PFSK-1 (cell line): ENCODE measurements at regions not wholly inside any gene's neighbourhood (a gene's known extent, or its start where the extent isn't known, plus 50 kb on each side); places are given as distances from the start of the nearest gene placed in this dataset.

Experiments
- FOXP2 ChIP-seq: optimal IDR thresholded peaks from 2 replicates; pipeline ENCODE3; 2011; ENCODE audit warnings: borderline replicate concordance, control low read depth, inconsistent platforms; ENCODE audit not compliant: insufficient read depth; ENCODE audit errors: extremely low read length, extremely low read depth
- POLR2AphosphoS5 ChIP-seq: IDR thresholded peaks from 2 replicates; pipeline ENCODE4 v1.6.1; 2012; ENCODE audit warnings: low read depth, mild to moderate bottlenecking, control low read depth, low read length, moderate library complexity
- REST ChIP-seq, 2 experiments: IDR thresholded peaks; 2 replicates each; pipeline versions ENCODE4 v1.6.1 to v1.8.0; 2011 to 2012; ENCODE audit warnings: low read depth in 2 of 2, low read length in 2 of 2, control low read depth in 1 of 2, inconsistent platforms in 1 of 2, mild to moderate bottlenecking in 1 of 2, moderate library complexity in 1 of 2; ENCODE audit not compliant: insufficient read depth in 1 of 2
- SIN3A ChIP-seq: IDR thresholded peaks from 2 replicates; pipeline ENCODE4 v1.6.1; 2012; ENCODE audit warnings: mild to moderate bottlenecking, low read length, moderate library complexity, borderline replicate concordance; ENCODE audit not compliant: insufficient read depth
- TAF1 ChIP-seq: IDR thresholded peaks from 2 replicates; pipeline ENCODE4 v1.6.1; 2012; ENCODE audit warnings: low read length, control low read depth, borderline replicate concordance; ENCODE audit not compliant: insufficient read depth

DNA sequence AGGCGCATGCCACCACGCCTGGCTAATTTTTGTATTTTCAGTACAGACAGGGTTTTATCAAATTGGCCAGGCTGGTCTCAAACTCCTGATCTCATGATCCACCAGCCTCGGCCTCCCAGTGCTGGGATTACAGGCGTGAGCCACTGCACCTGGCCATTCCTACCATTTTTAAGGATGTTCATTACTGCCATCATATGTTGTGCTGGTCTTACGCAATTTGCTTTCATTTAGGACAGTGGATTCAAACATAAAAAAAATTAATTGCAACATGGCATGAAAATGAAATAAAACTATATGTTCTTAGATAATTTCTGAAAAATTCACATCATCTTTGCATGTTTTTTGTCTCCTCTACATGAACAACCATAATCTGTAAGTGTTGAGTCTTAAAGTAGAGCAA lies 527.7 kb downstream of the LTN1 start:
- TF ChIP-seq REST (IDR thresholded peaks at IDR 0.05; ENCODE audit: insufficient read depth in 1 of 2, low read depth in 2 of 2, low read length in 2 of 2) (no peak), POLR2AphosphoS5 (no peak), TAF1 (no peak), SIN3A (no peak), FOXP2 (no peak)
